ENCODE measurements at regions not wholly inside any gene's neighbourhood (a gene's known extent, or its start where the extent isn't known, plus 50 kb on each side); places are given as distances from the start of the nearest gene placed in this dataset.

- no peak for TF ChIP-seq CTCF (IDR thresholded peaks at IDR 0.05; ENCODE audit: insufficient read depth, low read depth, low read length)
- no peak for TF ChIP-seq EZH2 (IDR thresholded peaks at IDR 0.05; ENCODE audit: insufficient read depth, low read length)
These were observed 202.8 kb upstream of the TBC1D5 start for GRCh38 chr3:17945018-17945798.

All from astrocyte (in vitro differentiated cells and primary cell).